ENCODE measurements at regions not wholly inside any gene's neighbourhood (a gene's known extent, or its start where the extent isn't known, plus 50 kb on each side); places are given as distances from the start of the nearest gene placed in this dataset.

GRCh38 chr14:71452539-71452938 is 479.7 kb upstream of the RGS6 start:
- TF ChIP-seq POLR2AphosphoS5 (IDR thresholded peaks at IDR 0.05) = no peak
- TF ChIP-seq, protein P1, sequence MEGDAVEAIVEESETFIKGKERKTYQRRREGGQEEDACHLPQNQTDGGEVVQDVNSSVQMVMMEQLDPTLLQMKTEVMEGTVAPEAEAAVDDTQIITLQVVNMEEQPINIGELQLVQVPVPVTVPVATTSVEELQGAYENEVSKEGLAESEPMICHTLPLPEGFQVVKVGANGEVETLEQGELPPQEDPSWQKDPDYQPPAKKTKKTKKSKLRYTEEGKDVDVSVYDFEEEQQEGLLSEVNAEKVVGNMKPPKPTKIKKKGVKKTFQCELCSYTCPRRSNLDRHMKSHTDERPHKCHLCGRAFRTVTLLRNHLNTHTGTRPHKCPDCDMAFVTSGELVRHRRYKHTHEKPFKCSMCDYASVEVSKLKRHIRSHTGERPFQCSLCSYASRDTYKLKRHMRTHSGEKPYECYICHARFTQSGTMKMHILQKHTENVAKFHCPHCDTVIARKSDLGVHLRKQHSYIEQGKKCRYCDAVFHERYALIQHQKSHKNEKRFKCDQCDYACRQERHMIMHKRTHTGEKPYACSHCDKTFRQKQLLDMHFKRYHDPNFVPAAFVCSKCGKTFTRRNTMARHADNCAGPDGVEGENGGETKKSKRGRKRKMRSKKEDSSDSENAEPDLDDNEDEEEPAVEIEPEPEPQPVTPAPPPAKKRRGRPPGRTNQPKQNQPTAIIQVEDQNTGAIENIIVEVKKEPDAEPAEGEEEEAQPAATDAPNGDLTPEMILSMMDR (IDR thresholded peaks at IDR 0.05) = no peak
- no peak for TF ChIP-seq EP300 (IDR thresholded peaks at IDR 0.05; ENCODE audit: low read depth)

Data from transverse colon (tissue), 4 donors.